H1 (cell line): ENCODE measurements at regions not wholly inside any gene's neighbourhood (a gene's known extent, or its start where the extent isn't known, plus 50 kb on each side); places are given as distances from the start of the nearest gene placed in this dataset.

Experiments used
- CTCF ChIA-PET: fragments of 300-600 bp; sonication (Branson Sonifier 250); formaldehyde crosslinking; loops from one replicate; lab custom pipeline; 2021; ENCODE audit not compliant: partially characterized antibody; lab: Charles Lee
- POLR2A ChIA-PET: fragments of 300-600 bp; sonication (Branson Sonifier 250); formaldehyde crosslinking; loops from one replicate; lab custom pipeline; 2021; ENCODE audit warnings: inconsistent platforms; ENCODE audit not compliant: partially characterized antibody; lab: Charles Lee
- DNase-seq, 2 experiments: peaks; one replicate each; pipeline versions ENCODE4 v3.0.0 to v3.0.0-alpha.2; 2010 to 2022; ENCODE audit warnings: low spot score in 2 of 2, low read depth in 1 of 2, mixed read lengths in 1 of 2
- FAIRE-seq: peaks from 2 replicates; lab custom pipeline; 2011; peaks lifted over from hg19 to GRCh38; lab: Jason Lieb, UNC
- H2AFZ ChIP-seq: 2 replicates; pipeline ENCODE4 v1.8.1; 2012; ENCODE audit warnings: low read length, inconsistent platforms
- H2AK5ac ChIP-seq: 2 replicates; pipeline ENCODE4 v1.6.1; 2013; ENCODE audit warnings: low read depth, low read length
- H2BK120ac ChIP-seq: replicated peaks from 2 replicates; pipeline ENCODE3; 2013; ENCODE audit warnings: low read depth, low read length, inconsistent platforms
- H2BK12ac ChIP-seq: 2 replicates; pipeline ENCODE4 v1.6.1; 2013; ENCODE audit warnings: low read depth, low read length
- H2BK15ac ChIP-seq: 2 replicates; pipeline ENCODE4 v1.6.1; 2013; ENCODE audit warnings: low read length
- H2BK20ac ChIP-seq: 2 replicates; pipeline ENCODE4 v1.6.1; 2013; ENCODE audit warnings: low read length
- H2BK5ac ChIP-seq: 2 replicates; pipeline ENCODE4 v1.6.1; 2013; ENCODE audit warnings: low read depth, low read length
- H3K14ac ChIP-seq: 2 replicates; pipeline ENCODE4 v1.6.1; 2013; ENCODE audit warnings: inconsistent platforms; ENCODE audit not compliant: insufficient read length
- H3K18ac ChIP-seq: 2 replicates; pipeline ENCODE4 v1.6.1; 2013; ENCODE audit warnings: low read length; ENCODE audit errors: extremely low read depth
- H3K23ac ChIP-seq: 2 replicates; pipeline ENCODE4 v1.6.1; 2013; ENCODE audit warnings: inconsistent platforms; ENCODE audit not compliant: insufficient read length
- H3K23me2 ChIP-seq: 2 replicates; pipeline ENCODE4 v1.6.1; 2013; ENCODE audit warnings: low read depth, low read length
- H3K27ac ChIP-seq: 2 replicates; pipeline ENCODE4 v1.6.1; 2011; ENCODE audit warnings: low read depth, low read length, inconsistent platforms
- H3K27me3 ChIP-seq, 4 experiments: replicated peaks in 1 of 4; 1 replicate in 1 of 4; 2 replicates in 3 of 4; pipeline versions ENCODE4 v1.6.1 to v1.8.1; 2011 to 2013; ENCODE audit warnings: low read length in 3 of 4, mild to moderate bottlenecking in 3 of 4, inconsistent platforms in 2 of 4, mixed read lengths in 2 of 4, moderate library complexity in 1 of 4; ENCODE audit not compliant: control insufficient read depth in 3 of 4, insufficient read depth in 3 of 4; ENCODE audit errors: extremely low read depth in 1 of 4
- H3K36me3 ChIP-seq, 4 experiments: 2 replicates each; pipeline versions ENCODE4 v1.6.1 to v1.8.1; 2011 to 2013; ENCODE audit warnings: mild to moderate bottlenecking in 4 of 4, low read length in 3 of 4, moderate library complexity in 2 of 4, control low read depth in 1 of 4, inconsistent platforms in 1 of 4; ENCODE audit not compliant: insufficient read depth in 4 of 4, control insufficient read depth in 2 of 4
- H3K4ac ChIP-seq: replicated peaks from 2 replicates; pipeline ENCODE3; 2013; ENCODE audit warnings: low read length, low read depth, mixed read lengths, inconsistent platforms; ENCODE audit not compliant: insufficient read length
- H3K4me1 ChIP-seq, 4 experiments: replicated peaks in 1 of 4; 1 replicate in 1 of 4; 2 replicates in 3 of 4; pipeline versions ENCODE4 v1.6.1 to v1.8.1; 2011 to 2013; ENCODE audit warnings: low read length in 3 of 4, inconsistent platforms in 2 of 4, mixed read lengths in 1 of 4; ENCODE audit not compliant: insufficient read depth in 4 of 4, control insufficient read depth in 3 of 4
- H3K4me2 ChIP-seq, 2 experiments: 2 replicates each; pipeline versions ENCODE4 v1.6.1 to v1.8.1; 2011 to 2013; ENCODE audit warnings: low read depth in 2 of 2, low read length in 2 of 2, control low read depth in 1 of 2, inconsistent platforms in 1 of 2, mild to moderate bottlenecking in 1 of 2; ENCODE audit not compliant: insufficient read depth in 1 of 2
- H3K4me3 ChIP-seq, 4 experiments: fragments of 200-600, 300-600 bp in 1 of 4; sonication (generic), shearing (Covaris generic), sonication (Bioruptor Twin) in 1 of 4; 2 replicates each; pipeline versions ENCODE4 v1.5.1 to v1.8.1; 2011 to 2016; ENCODE audit warnings: low read length in 4 of 4, low read depth in 3 of 4, control low read depth in 2 of 4, inconsistent platforms in 2 of 4, mild to moderate bottlenecking in 2 of 4, mixed read lengths in 1 of 4, moderate library complexity in 1 of 4; ENCODE audit not compliant: insufficient read depth in 2 of 4; ENCODE audit errors: extremely low read depth in 1 of 4
- H3K56ac ChIP-seq: replicated peaks from 2 replicates; pipeline ENCODE3; 2013; ENCODE audit warnings: low read depth, mild to moderate bottlenecking, mixed read lengths, low read length, inconsistent platforms; ENCODE audit not compliant: insufficient read length
- H3K79me1 ChIP-seq: 2 replicates; pipeline ENCODE4 v1.6.1; 2013; ENCODE audit warnings: low read depth, low read length, control low read depth
- H3K79me2 ChIP-seq, 2 experiments: 2 replicates each; pipeline versions ENCODE4 v1.6.1 to v1.8.1; 2012 to 2013; ENCODE audit warnings: low read length in 2 of 2, mild to moderate bottlenecking in 2 of 2, inconsistent platforms in 1 of 2; ENCODE audit not compliant: insufficient read depth in 2 of 2, control insufficient read depth in 1 of 2
- H3K9ac ChIP-seq, 4 experiments: replicated peaks in 1 of 4; 1 replicate in 1 of 4; 2 replicates in 3 of 4; pipeline versions ENCODE4 v1.6.1 to v1.8.1; 2011 to 2013; ENCODE audit warnings: low read depth in 3 of 4, low read length in 3 of 4, control low read depth in 2 of 4, mild to moderate bottlenecking in 2 of 4, moderate library complexity in 2 of 4, inconsistent platforms in 1 of 4; ENCODE audit errors: extremely low read depth in 1 of 4
- H3K9me3 ChIP-seq, 2 experiments: 2 replicates each; pipeline versions ENCODE4 v1.6.1 to v1.8.1; 2012 to 2013; ENCODE audit warnings: mild to moderate bottlenecking in 2 of 2, moderate library complexity in 2 of 2, control low read depth in 1 of 2, inconsistent platforms in 1 of 2, low read depth in 1 of 2, low read length in 1 of 2, mixed read lengths in 1 of 2; ENCODE audit not compliant: insufficient read depth in 2 of 2
- H4K20me1 ChIP-seq, 2 experiments: replicated peaks in 1 of 2; 2 replicates each; pipeline versions ENCODE3 to v1.8.1; 2011 to 2013; ENCODE audit warnings: inconsistent platforms in 2 of 2, low read length in 2 of 2, mild to moderate bottlenecking in 1 of 2; ENCODE audit not compliant: insufficient read depth in 2 of 2, control insufficient read depth in 1 of 2
- H4K5ac ChIP-seq: 2 replicates; pipeline ENCODE4 v1.6.1; 2013; ENCODE audit warnings: low read length, low read depth, mixed read lengths, inconsistent platforms; ENCODE audit not compliant: insufficient read length
- H4K8ac ChIP-seq: 2 replicates; pipeline ENCODE4 v1.8.0; 2013; ENCODE audit warnings: mild to moderate bottlenecking, moderate library complexity, low read length, inconsistent platforms; ENCODE audit not compliant: insufficient read depth; ENCODE audit errors: extremely low read depth
- H4K91ac ChIP-seq: replicated peaks from 2 replicates; pipeline ENCODE3; 2013; ENCODE audit warnings: low read length, mixed read lengths, inconsistent platforms; ENCODE audit not compliant: insufficient read length
- POLR2A ChIP-seq, 2 experiments: IDR thresholded peaks; 1 replicate in 1 of 2; 2 replicates in 1 of 2; pipeline ENCODE4 v1.6.1; 2011; ENCODE audit warnings: low read depth in 2 of 2, low read length in 2 of 2, mild to moderate bottlenecking in 2 of 2; ENCODE audit errors: control extremely low read depth in 1 of 2
- TAF7 ChIP-seq: optimal IDR thresholded peaks from 2 replicates; pipeline ENCODE3; 2011; ENCODE audit warnings: low read depth, mild to moderate bottlenecking, inconsistent platforms, low read length, moderate library complexity, borderline replicate concordance
- WGBS, 2 experiments: shearing (Covaris generic) in 1 of 2; methylation state at CpG; one replicate each; pipeline versions ENCODE4 v1.1.6 to v1.1.7; 2013 to 2015; ENCODE audit warnings: low lambda C conversion rate in 2 of 2, mixed read lengths in 2 of 2, inconsistent platforms in 1 of 2, low coverage in 1 of 2, missing lambda C conversion rate in 1 of 2; ENCODE audit not compliant: insufficient replicate concordance in 2 of 2, insufficient coverage in 1 of 2, insufficient read length in 1 of 2; ENCODE audit errors: extremely low coverage in 1 of 2, missing lambda C conversion rate in 1 of 2; 5-methylcytosine and 5-hydroxymethylcytosine counted together

GRCh38 chr6:88535306-88535705 is 369.2 kb upstream of the CNR1 start:
- WGBS, 2 experiments = 95% methylated on average over 1 of the region's 1 CpG; no CpG with 5 or more reads in 1 of the 2 experiments
- TF ChIP-seq TAF7 (no peak), POLR2A (IDR thresholded peaks at IDR 0.05; ENCODE audit: control extremely low read depth in 1 of 2, low read depth in 2 of 2, low read length in 2 of 2) (no peak)

More at GRCh38 chr6:88535306-88535705, 369.2 kb upstream of the CNR1 start:
- Histone ChIP-seq H3K9ac (no peak overlapping the region), H3K18ac (no peak overlapping the region), H3K23ac (no peak overlapping the region), H2BK12ac (no peak overlapping the region), H2BK15ac (no peak overlapping the region), H3K36me3 (no peaks in the 10 kb centered on the region), H3K4ac (no peak overlapping the region), H2AFZ (no peak overlapping the region), H2BK20ac (no peak overlapping the region), H3K4me1 (peaks cover 0 to 6% (median 4%) of the 10 kb centered on the region in 4 experiments; a peak in 4 of 7 replicates), H3K23me2 (no peaks in the 10 kb centered on the region; the same call in 1 of the 2 replicates), H2AK5ac (no peak overlapping the region), H4K8ac (no peak overlapping the region), H3K27ac (no peak overlapping the region), H2BK5ac (no peak overlapping the region), H3K4me3 (no peak overlapping the region), H4K20me1 (peaks cover 0 to 2% of the 10 kb centered on the region in 2 experiments), H3K9me3 (no peaks in the 10 kb centered on the region), H3K56ac (no peak overlapping the region), H4K5ac (no peak overlapping the region), H3K79me1 (no peaks in the 10 kb centered on the region), H3K27me3 (no peaks in the 10 kb centered on the region), H3K14ac (no peak overlapping the region), H3K4me2 (no peak overlapping the region), H3K79me2 (no peaks in the 10 kb centered on the region), H2BK120ac (no peak overlapping the region), H4K91ac (no peak overlapping the region)
- DNase-seq = no peak
- no peak for FAIRE-seq
- POLR2A ChIA-PET = no interaction called here
- CTCF ChIA-PET = interaction anchor here (0.6 kb wide), 1 partner anchor 44 kb away, joined by 3 read pairs; no protein-coding TSS in a partner anchor
